ENCODE measurements at regions not wholly inside any gene's neighbourhood (a gene's known extent, or its start where the extent isn't known, plus 50 kb on each side); places are given as distances from the start of the nearest gene placed in this dataset.

DNA sequence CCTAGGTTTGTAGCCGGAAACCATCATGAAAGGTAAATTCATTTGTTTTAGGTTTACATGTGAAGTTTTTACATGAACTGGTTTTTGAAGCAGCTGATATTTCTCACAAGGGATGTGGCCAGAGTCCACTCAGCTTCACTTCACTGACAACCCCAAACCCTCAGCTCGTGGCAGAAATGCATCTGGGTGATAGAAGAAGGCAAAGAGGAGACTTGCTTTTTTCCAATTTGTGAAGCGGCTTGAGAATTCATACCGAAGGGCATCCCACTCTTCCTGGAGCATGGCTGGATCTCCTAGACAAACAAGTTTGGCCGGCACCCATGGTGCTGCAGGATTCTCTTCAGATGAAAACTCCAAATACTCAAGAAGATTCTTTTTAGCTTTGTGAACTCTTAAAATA, 392.8 kb upstream of the CNR1 start:
- H3K27me3 ChIP-seq (ENCODE audit: insufficient read depth, low read length), result no peaks in the 10 kb centered on the region
- no peak overlapping the region for H3K4me3 Mint-ChIP-seq
- no peaks in the 10 kb centered on the region for H3K4me1 ChIP-seq (ENCODE audit: insufficient read depth, low read length)
- H3K4me1 Mint-ChIP-seq, result no peaks in the 10 kb centered on the region
- no peaks in the 10 kb centered on the region for H3K36me3 ChIP-seq (ENCODE audit: insufficient read depth, low read length)
- ChIA-PET POLR2A (ENCODE audit: partially characterized antibody) (no interaction called here), CTCF (ENCODE audit: partially characterized antibody) (no interaction called here)
- H3K4me3 ChIP-seq (ENCODE audit: low read length in 2 of 2), result no peak overlapping the region
- no peaks in the 10 kb centered on the region for H3K9me3 ChIP-seq (ENCODE audit: control insufficient read depth in 1 of 2, low read length in 2 of 2)
- H3K27ac ChIP-seq (ENCODE audit: low read depth, low read length), result no peak overlapping the region
- H3K27ac Mint-ChIP-seq, result no peak overlapping the region
- H3K9me3 Mint-ChIP-seq, result peaks cover 0 to 2% (median 0%) of the 10 kb centered on the region in 8 donors
- no peak for DNase-seq
- intact Hi-C loops (cut with micrococcal nuclease), result no loop called here
- H3K36me3 Mint-ChIP-seq, result no peaks in the 10 kb centered on the region
- peaks cover 0 to 2% of the 10 kb centered on the region in 2 donors for H3K27me3 Mint-ChIP-seq

DNA sequence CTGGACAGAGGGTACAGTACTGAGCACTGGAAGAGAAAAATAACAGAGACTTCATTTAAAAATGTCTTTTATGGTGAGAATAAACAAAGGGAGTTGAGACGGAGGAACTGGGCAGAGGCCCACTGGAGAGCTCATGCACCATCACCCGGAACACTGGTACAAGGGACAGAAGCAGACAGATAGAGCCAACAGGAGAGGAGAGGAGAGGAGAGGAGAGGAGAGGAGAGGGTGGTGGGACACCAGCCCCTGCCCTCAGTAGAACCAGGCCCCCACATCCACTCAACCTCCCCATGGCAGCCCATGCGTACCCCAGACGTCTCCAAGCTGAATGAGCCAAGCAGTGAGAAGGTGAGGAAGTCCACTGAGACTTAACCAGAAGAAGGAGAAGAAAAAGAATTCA, 390.5 kb upstream of the CNR1 start:
- Histone ChIP-seq H3K9me3 (ENCODE audit: control insufficient read depth in 1 of 2, low read length in 2 of 2) (no peaks in the 10 kb centered on the region), H3K27ac (ENCODE audit: low read depth, low read length) (no peak overlapping the region), H3K36me3 (ENCODE audit: insufficient read depth, low read length) (no peaks in the 10 kb centered on the region), H3K4me3 (ENCODE audit: low read length in 2 of 2) (no peak overlapping the region), H3K4me1 (ENCODE audit: insufficient read depth, low read length) (no peaks in the 10 kb centered on the region), H3K27me3 (ENCODE audit: insufficient read depth, low read length) (no peaks in the 10 kb centered on the region)
- POLR2A ChIA-PET (ENCODE audit: partially characterized antibody), result no interaction called here
- H3K36me3 Mint-ChIP-seq, result no peaks in the 10 kb centered on the region
- no peaks in the 10 kb centered on the region for H3K9me3 Mint-ChIP-seq
- DNase-seq, result no peak
- no peak overlapping the region for H3K27ac Mint-ChIP-seq
- H3K4me1 Mint-ChIP-seq, result no peaks in the 10 kb centered on the region
- intact Hi-C loops (cut with micrococcal nuclease), result no loop called here
- H3K27me3 Mint-ChIP-seq, result peaks cover 0 to 2% of the 10 kb centered on the region in 2 donors
- CTCF ChIA-PET (ENCODE audit: partially characterized antibody), result no interaction called here
- H3K4me3 Mint-ChIP-seq, result no peak overlapping the region

DNA sequence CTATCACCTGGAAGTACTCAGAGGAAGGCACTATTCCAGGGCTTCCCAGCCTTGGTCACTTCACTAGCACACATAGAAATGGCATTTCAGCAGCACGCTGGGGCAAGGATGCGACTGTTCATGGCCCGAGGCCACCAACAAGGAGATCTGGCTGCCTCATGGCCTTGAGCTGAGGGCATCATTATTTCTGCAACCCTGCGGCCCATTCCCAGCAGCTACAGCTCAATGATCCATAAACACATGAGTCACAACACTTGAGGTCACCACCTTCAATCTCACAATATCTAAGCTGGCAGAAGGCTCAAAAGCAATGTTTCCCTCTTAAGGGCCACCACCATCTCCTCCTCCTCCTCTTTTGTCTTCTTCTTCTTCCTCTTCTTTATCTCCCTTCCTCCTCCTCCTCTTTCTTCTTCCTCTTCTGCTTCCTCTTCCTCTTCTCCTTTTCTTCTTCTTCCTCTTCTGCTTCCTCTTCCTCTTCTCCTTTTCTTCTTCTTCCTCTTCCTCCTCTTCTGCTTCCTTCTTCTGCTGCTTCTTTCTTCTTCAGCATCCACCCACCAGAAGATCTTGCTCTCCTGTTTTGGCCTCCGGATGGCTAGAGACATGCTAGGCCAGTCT, 382.9 kb upstream of the CNR1 start:
- peak overlapping the region in 1 of 7 donors; percentile 35 for H3K27ac Mint-ChIP-seq
- POLR2A ChIA-PET (ENCODE audit: partially characterized antibody), result no interaction called here

DNA sequence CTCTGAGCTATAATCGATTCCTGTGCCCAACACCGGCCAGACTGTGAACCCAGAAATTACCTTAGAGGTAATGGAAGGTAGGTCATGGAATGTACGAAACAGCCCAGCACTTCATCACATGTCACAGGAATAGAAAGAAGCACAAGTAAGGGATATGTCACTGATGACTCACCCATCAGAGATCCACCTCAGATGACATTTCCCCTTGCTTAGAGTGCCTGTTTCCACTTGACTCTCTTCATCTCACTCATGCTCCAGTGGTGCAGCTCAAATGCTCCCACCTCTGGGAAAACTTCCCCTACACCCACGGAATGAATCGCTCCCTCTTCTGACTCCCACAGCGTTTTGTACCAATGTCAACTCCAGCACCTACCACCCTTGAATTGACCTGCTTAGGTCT, 381.6 kb upstream of the CNR1 start:
- CTCF ChIA-PET (ENCODE audit: partially characterized antibody), result no interaction called here
- Histone ChIP-seq H3K4me1 (ENCODE audit: insufficient read depth, low read length) (no peaks in the 10 kb centered on the region), H3K27me3 (ENCODE audit: insufficient read depth, low read length) (no peaks in the 10 kb centered on the region), H3K9me3 (ENCODE audit: control insufficient read depth in 1 of 2, low read length in 2 of 2) (no peaks in the 10 kb centered on the region), H3K4me3 (ENCODE audit: low read length in 2 of 2) (no peak overlapping the region), H3K27ac (ENCODE audit: low read depth, low read length) (no peak overlapping the region), H3K36me3 (ENCODE audit: insufficient read depth, low read length) (no peaks in the 10 kb centered on the region)
- peaks cover 0 to 4% (median 0%) of the 10 kb centered on the region in 8 donors for H3K9me3 Mint-ChIP-seq
- H3K4me3 Mint-ChIP-seq, result no peak overlapping the region
- H3K4me1 Mint-ChIP-seq, result no peaks in the 10 kb centered on the region
- no peak overlapping the region for H3K27ac Mint-ChIP-seq
- DNase-seq, result no peak
- intact Hi-C loops (cut with micrococcal nuclease), result no loop called here
- H3K36me3 Mint-ChIP-seq, result no peaks in the 10 kb centered on the region
- POLR2A ChIA-PET (ENCODE audit: partially characterized antibody), result no interaction called here
- peaks cover 3 to 12% of the 10 kb centered on the region in 2 donors for H3K27me3 Mint-ChIP-seq

More for the DNA sequence above, 382.9 kb upstream of the CNR1 start:
- H3K9me3 ChIP-seq (ENCODE audit: control insufficient read depth in 1 of 2, low read length in 2 of 2), result no peaks in the 10 kb centered on the region
- H3K4me1 ChIP-seq (ENCODE audit: insufficient read depth, low read length), result no peaks in the 10 kb centered on the region
- Mint-ChIP-seq H3K27me3 (peaks cover 3 to 12% of the 10 kb centered on the region in 2 donors), H3K9me3 (peaks cover 0 to 4% (median 0%) of the 10 kb centered on the region in 8 donors), H3K36me3 (no peaks in the 10 kb centered on the region), H3K4me3 (no peak overlapping the region), H3K4me1 (no peaks in the 10 kb centered on the region)
- no peaks in the 10 kb centered on the region for H3K27me3 ChIP-seq (ENCODE audit: insufficient read depth, low read length)
- H3K4me3 ChIP-seq (ENCODE audit: low read length in 2 of 2), result no peak overlapping the region
- CTCF ChIA-PET (ENCODE audit: partially characterized antibody), result no interaction called here
- DNase-seq, result no peak
- H3K27ac ChIP-seq (ENCODE audit: low read depth, low read length), result no peak overlapping the region
- no peaks in the 10 kb centered on the region for H3K36me3 ChIP-seq (ENCODE audit: insufficient read depth, low read length)
- intact Hi-C loops (cut with micrococcal nuclease), result no loop called here

DNA sequence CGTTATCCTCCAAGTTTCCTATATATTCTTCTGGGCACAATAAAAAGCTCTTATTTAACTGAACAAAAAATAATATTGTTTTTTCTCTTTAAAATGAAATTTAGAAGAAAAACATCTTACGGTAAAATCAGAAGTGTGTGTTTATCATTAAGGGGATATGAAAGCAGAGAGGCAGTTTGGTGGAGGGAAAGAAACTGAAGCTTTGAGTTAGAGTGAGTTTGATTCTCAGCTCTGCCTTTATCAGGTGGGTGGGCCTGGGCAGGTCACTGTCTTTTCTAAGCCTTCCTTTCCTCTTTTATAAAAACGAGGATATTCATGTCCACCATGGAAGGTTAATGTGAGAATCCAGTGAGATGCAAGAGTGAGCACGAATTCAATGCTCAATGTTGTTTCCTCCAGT, 379.8 kb upstream of the CNR1 start:
- Mint-ChIP-seq H3K27ac (no peak overlapping the region), H3K4me1 (no peaks in the 10 kb centered on the region), H3K36me3 (no peaks in the 10 kb centered on the region), H3K4me3 (no peak overlapping the region), H3K9me3 (peaks cover 0 to 4% (median 0%) of the 10 kb centered on the region in 8 donors), H3K27me3 (peaks cover 3 to 11% of the 10 kb centered on the region in 2 donors)
- Histone ChIP-seq H3K9me3 (ENCODE audit: control insufficient read depth in 1 of 2, low read length in 2 of 2) (no peaks in the 10 kb centered on the region), H3K27me3 (ENCODE audit: insufficient read depth, low read length) (no peaks in the 10 kb centered on the region), H3K4me1 (ENCODE audit: insufficient read depth, low read length) (no peaks in the 10 kb centered on the region), H3K4me3 (ENCODE audit: low read length in 2 of 2) (no peak overlapping the region), H3K36me3 (ENCODE audit: insufficient read depth, low read length) (no peaks in the 10 kb centered on the region), H3K27ac (ENCODE audit: low read depth, low read length) (no peak overlapping the region)
- ChIA-PET CTCF (ENCODE audit: partially characterized antibody) (no interaction called here), POLR2A (ENCODE audit: partially characterized antibody) (no interaction called here)
- DNase-seq, result no peak
- intact Hi-C loops (cut with micrococcal nuclease), result no loop called here

DNA sequence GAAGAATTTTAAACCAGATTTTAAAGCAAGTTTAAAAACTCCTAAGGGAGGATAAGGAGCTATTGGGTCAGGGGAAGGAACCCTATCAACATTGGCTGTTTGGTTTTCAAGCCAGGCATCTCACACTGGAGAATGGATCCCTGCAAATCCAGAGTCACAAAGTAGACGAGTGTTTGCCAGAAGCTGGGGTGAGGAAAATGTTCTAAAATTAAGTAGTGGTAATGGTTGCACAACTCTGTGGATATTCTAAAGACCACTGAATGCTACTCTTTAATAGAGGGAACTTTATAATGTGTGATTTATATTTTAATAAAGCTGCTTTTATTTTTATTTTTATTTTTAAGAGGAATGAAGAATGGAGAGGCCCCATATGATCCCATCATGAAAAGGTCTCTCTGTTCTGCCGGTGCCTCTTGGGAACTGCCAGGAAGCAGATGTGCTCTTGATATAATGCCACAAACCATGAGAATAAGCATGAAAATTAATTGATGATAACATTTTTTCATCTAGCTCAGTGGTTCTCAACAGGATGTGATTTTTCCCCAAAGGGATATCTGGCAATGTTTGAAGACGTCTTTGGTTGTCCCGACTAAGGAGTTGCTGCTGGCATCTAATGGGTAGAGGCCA, 379.0 kb upstream of the CNR1 start:
- intact Hi-C loops (cut with micrococcal nuclease), result no loop called here
- ChIA-PET POLR2A (ENCODE audit: partially characterized antibody) (no interaction called here), CTCF (ENCODE audit: partially characterized antibody) (no interaction called here)
- peaks cover 0 to 4% (median 0%) of the 10 kb centered on the region in 8 donors for H3K9me3 Mint-ChIP-seq
- peaks cover 3 to 11% of the 10 kb centered on the region in 2 donors for H3K27me3 Mint-ChIP-seq
- H3K36me3 Mint-ChIP-seq, result no peaks in the 10 kb centered on the region
- H3K27ac Mint-ChIP-seq, result no peak overlapping the region
- Histone ChIP-seq H3K27ac (ENCODE audit: low read depth, low read length) (no peak overlapping the region), H3K4me3 (ENCODE audit: low read length in 2 of 2) (no peak overlapping the region), H3K36me3 (ENCODE audit: insufficient read depth, low read length) (no peaks in the 10 kb centered on the region), H3K4me1 (ENCODE audit: insufficient read depth, low read length) (no peaks in the 10 kb centered on the region), H3K27me3 (ENCODE audit: insufficient read depth, low read length) (no peaks in the 10 kb centered on the region), H3K9me3 (ENCODE audit: control insufficient read depth in 1 of 2, low read length in 2 of 2) (no peaks in the 10 kb centered on the region)
- H3K4me3 Mint-ChIP-seq, result no peak overlapping the region
- H3K4me1 Mint-ChIP-seq, result no peaks in the 10 kb centered on the region
- no peak for DNase-seq

DNA sequence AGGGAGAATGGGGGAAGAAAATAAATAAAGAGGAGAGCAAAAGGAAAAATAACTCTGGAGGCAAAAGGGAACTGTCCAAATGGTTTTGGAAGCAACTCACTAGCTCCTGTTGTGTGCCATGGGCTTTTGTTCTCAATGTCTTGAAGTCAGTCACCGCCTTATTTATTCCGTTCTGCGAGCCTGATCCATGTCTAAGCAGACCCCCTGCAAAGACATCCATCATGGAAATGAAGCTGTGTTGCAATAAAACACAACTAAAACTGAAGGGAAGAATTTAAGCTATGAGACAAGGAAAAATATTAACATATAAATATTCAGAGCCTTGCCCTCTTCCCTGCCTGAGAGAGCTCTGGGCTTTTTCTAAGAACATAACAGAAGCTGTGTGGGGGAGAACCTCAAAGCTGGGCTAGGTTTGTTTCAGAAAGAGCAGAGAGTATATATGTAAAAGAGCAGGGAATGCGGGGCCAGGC, 373.2 kb upstream of the CNR1 start:
- Histone ChIP-seq H3K27ac (ENCODE audit: low read depth, low read length) (no peak overlapping the region), H3K27me3 (ENCODE audit: insufficient read depth, low read length) (no peaks in the 10 kb centered on the region), H3K4me1 (ENCODE audit: insufficient read depth, low read length) (no peaks in the 10 kb centered on the region), H3K9me3 (ENCODE audit: control insufficient read depth in 1 of 2, low read length in 2 of 2) (no peaks in the 10 kb centered on the region), H3K36me3 (ENCODE audit: insufficient read depth, low read length) (no peaks in the 10 kb centered on the region), H3K4me3 (ENCODE audit: low read length in 2 of 2) (no peak overlapping the region)
- H3K4me3 Mint-ChIP-seq, result no peak overlapping the region
- no peaks in the 10 kb centered on the region for H3K4me1 Mint-ChIP-seq
- no peak for DNase-seq
- H3K27ac Mint-ChIP-seq, result no peak overlapping the region
- no peaks in the 10 kb centered on the region for H3K36me3 Mint-ChIP-seq
- intact Hi-C loops (cut with micrococcal nuclease), result no loop called here
- POLR2A ChIA-PET (ENCODE audit: partially characterized antibody), result no interaction called here
- peaks cover 0 to 2% (median 0%) of the 10 kb centered on the region in 8 donors for H3K9me3 Mint-ChIP-seq
- peaks cover 17% of the 10 kb centered on the region in 2 donors for H3K27me3 Mint-ChIP-seq
- CTCF ChIA-PET (ENCODE audit: partially characterized antibody), result no interaction called here

Measured in CD4-positive, alpha-beta memory T cell (primary cell).